ENCODE measurements at regions not wholly inside any gene's neighbourhood (a gene's known extent, or its start where the extent isn't known, plus 50 kb on each side); places are given as distances from the start of the nearest gene placed in this dataset.

DNA sequence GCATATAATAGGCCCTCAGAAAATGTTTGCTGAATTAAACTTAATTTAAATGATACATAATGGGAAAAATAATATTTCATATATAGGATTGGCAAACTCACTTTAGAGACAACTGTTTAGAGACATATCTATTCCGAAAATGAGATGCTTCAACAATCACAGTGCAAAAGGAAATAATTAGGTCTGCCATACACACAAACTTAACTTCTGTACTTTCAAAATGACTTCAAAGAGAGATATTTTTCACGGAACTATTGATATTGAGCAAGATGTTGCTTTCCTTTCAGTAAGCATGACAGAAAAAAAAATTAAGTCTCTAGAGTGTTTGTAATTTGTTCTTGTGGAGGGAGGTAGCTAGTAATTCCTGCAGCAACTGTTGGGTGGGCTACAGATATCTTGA is 769.5 kb downstream of the TUSC7 start:
- H3K4me1 Mint-ChIP-seq, result no peaks in the 10 kb centered on the region
- H3K36me3 Mint-ChIP-seq, result no peaks in the 10 kb centered on the region
- ChIA-PET CTCF (no interaction called here), POLR2A (no interaction called here)
- no peak overlapping the region for H3K4me3 Mint-ChIP-seq
- no peak overlapping the region for H3K27ac ChIP-seq (ENCODE audit: low read depth, low read length)
- no peaks in the 10 kb centered on the region for H3K27me3 ChIP-seq (ENCODE audit: insufficient read depth, low read length, poor library complexity, severe bottlenecking)
- no peaks in the 10 kb centered on the region for H3K36me3 ChIP-seq (ENCODE audit: insufficient read depth, low read length)
- H3K4me3 ChIP-seq (ENCODE audit: low read length), result no peak overlapping the region
- no peaks in the 10 kb centered on the region for H3K27me3 Mint-ChIP-seq
- DNase-seq, result no peak
- H3K9me3 ChIP-seq (ENCODE audit: low read length), result no peaks in the 10 kb centered on the region
- H3K4me1 ChIP-seq (ENCODE audit: insufficient read depth, low read length), result no peaks in the 10 kb centered on the region
- H3K27ac Mint-ChIP-seq, result no peak overlapping the region
- peaks cover 0 to 8% (median 2%) of the 10 kb centered on the region in 5 donors for H3K9me3 Mint-ChIP-seq

DNA sequence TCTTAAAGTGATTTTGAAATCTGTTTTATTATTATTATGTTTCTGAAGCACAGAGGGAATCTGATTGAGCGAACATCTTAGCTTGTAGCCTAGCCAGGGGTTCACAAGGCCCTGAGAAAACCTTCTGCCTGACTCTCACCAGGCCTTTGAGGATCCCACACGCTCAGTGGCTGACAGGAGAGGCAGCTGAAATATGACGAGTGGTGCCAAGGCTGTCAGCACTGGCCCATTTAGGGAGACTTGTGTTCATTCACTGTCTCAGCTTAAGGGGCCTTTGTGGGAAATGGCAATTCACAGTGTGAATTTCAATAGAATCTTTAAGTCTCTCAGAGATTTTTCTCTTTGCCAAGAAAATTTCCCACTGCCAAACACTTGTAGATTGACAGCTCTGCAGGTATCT is 770.9 kb downstream of the TUSC7 start:
- Histone ChIP-seq H3K4me1 (ENCODE audit: insufficient read depth, low read length) (no peaks in the 10 kb centered on the region), H3K36me3 (ENCODE audit: insufficient read depth, low read length) (no peaks in the 10 kb centered on the region), H3K9me3 (ENCODE audit: low read length) (no peaks in the 10 kb centered on the region), H3K4me3 (ENCODE audit: low read length) (no peak overlapping the region), H3K27me3 (ENCODE audit: insufficient read depth, low read length, poor library complexity, severe bottlenecking) (no peaks in the 10 kb centered on the region), H3K27ac (ENCODE audit: low read depth, low read length) (no peak overlapping the region)
- Mint-ChIP-seq H3K36me3 (no peaks in the 10 kb centered on the region), H3K27me3 (no peaks in the 10 kb centered on the region), H3K9me3 (peaks cover 0 to 8% (median 3%) of the 10 kb centered on the region in 5 donors), H3K4me3 (no peak overlapping the region), H3K4me1 (no peaks in the 10 kb centered on the region), H3K27ac (no peak overlapping the region)
- no peak for DNase-seq
- ChIA-PET POLR2A (no interaction called here), CTCF (no interaction called here)

DNA sequence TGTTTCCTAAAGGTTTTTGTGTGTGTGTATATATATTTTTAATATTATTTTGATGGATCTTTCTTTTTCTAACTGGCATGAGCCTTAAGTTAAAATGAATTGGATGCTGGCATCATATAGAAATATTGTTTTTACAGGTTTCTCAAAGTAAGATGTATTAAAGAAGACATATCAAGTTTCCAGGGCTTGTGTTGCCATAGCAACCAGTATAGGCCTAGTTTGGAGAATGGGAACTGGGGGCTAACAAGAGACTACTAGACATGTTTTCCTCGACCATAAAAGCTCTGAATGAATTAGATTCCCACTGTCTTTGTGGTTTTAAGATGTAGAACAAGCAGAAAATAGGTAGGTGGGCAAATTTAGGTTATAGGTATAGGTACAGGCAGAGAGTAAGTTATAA is 771.4 kb downstream of the TUSC7 start:
- no peaks in the 10 kb centered on the region for H3K36me3 ChIP-seq (ENCODE audit: insufficient read depth, low read length)
- peak overlapping the region in 1 of 8 donors; percentile 48 for H3K27ac Mint-ChIP-seq
- no peaks in the 10 kb centered on the region for H3K27me3 ChIP-seq (ENCODE audit: insufficient read depth, low read length, poor library complexity, severe bottlenecking)
- no peaks in the 10 kb centered on the region for H3K4me1 ChIP-seq (ENCODE audit: insufficient read depth, low read length)
- no peak overlapping the region for H3K4me3 Mint-ChIP-seq
- DNase-seq, result no peak
- no peaks in the 10 kb centered on the region for H3K27me3 Mint-ChIP-seq
- H3K36me3 Mint-ChIP-seq, result no peaks in the 10 kb centered on the region
- H3K9me3 Mint-ChIP-seq, result peaks cover 0 to 8% (median 1%) of the 10 kb centered on the region in 5 donors
- H3K4me3 ChIP-seq (ENCODE audit: low read length), result no peak overlapping the region
- POLR2A ChIA-PET, result no interaction called here
- no peaks in the 10 kb centered on the region for H3K9me3 ChIP-seq (ENCODE audit: low read length)
- H3K27ac ChIP-seq (ENCODE audit: low read depth, low read length), result no peak overlapping the region
- no peaks in the 10 kb centered on the region for H3K4me1 Mint-ChIP-seq
- CTCF ChIA-PET, result no interaction called here

DNA sequence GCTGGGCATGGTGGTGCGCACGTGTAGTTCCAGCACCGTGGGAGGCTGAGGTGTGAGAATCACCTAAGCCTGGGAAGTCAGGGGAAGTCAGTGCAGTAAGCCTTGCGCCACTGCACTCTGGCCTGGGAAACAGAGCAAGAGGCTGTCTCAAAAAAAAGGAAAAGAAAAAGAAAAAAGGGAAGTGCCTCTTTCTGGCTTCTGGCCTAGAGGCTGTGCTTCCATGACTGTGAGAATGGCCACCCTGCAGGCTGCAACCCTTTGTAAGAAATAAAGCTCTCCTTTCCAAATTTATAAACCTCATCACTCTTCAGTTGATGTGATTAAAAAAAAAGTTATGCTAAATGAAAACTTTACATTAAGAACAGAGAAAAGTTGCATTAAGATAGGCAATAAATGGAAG is 774.3 kb downstream of the TUSC7 start:
- H3K36me3 Mint-ChIP-seq, result no peaks in the 10 kb centered on the region
- no peaks in the 10 kb centered on the region for H3K9me3 ChIP-seq (ENCODE audit: low read length)
- H3K27ac ChIP-seq (ENCODE audit: low read depth, low read length), result no peak overlapping the region
- H3K4me3 Mint-ChIP-seq, result no peak overlapping the region
- no peaks in the 10 kb centered on the region for H3K4me1 Mint-ChIP-seq
- DNase-seq, result no peak
- no peaks in the 10 kb centered on the region for H3K27me3 ChIP-seq (ENCODE audit: insufficient read depth, low read length, poor library complexity, severe bottlenecking)
- ChIA-PET POLR2A (no interaction called here), CTCF (no interaction called here)
- H3K27ac Mint-ChIP-seq, result no peak overlapping the region
- H3K36me3 ChIP-seq (ENCODE audit: insufficient read depth, low read length), result no peaks in the 10 kb centered on the region
- peaks cover 1 to 8% (median 5%) of the 10 kb centered on the region in 5 donors for H3K9me3 Mint-ChIP-seq
- H3K27me3 Mint-ChIP-seq, result no peaks in the 10 kb centered on the region
- no peak overlapping the region for H3K4me3 ChIP-seq (ENCODE audit: low read length)
- no peaks in the 10 kb centered on the region for H3K4me1 ChIP-seq (ENCODE audit: insufficient read depth, low read length)

DNA sequence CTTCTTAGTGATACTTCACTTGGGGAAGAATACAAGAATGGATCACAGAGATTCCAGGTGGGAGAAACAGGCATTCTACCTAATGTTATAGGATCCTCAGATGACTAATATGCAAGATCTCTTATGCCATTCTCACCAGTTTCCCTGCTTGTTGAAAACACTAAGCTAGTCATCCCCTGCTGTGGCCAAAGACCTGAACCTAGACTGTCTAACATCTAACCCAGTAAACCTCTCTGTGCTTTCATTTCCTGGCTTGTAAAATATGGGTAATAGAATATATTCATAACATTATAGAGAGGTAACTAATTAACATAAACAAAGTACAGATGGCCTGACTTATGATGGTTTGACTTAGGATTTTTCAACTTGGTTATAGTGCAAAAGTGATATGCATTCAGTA is 776.3 kb downstream of the TUSC7 start:
- CTCF ChIA-PET, result no interaction called here
- POLR2A ChIA-PET, result no interaction called here
- no peaks in the 10 kb centered on the region for H3K36me3 Mint-ChIP-seq
- no peaks in the 10 kb centered on the region for H3K36me3 ChIP-seq (ENCODE audit: insufficient read depth, low read length)
- H3K9me3 ChIP-seq (ENCODE audit: low read length), result no peaks in the 10 kb centered on the region
- no peak overlapping the region for H3K27ac ChIP-seq (ENCODE audit: low read depth, low read length)
- no peak overlapping the region for H3K27ac Mint-ChIP-seq
- H3K4me3 Mint-ChIP-seq, result no peak overlapping the region
- H3K9me3 Mint-ChIP-seq, result peaks cover 1 to 10% (median 4%) of the 10 kb centered on the region in 5 donors
- no peaks in the 10 kb centered on the region for H3K27me3 Mint-ChIP-seq
- H3K4me1 ChIP-seq (ENCODE audit: insufficient read depth, low read length), result no peaks in the 10 kb centered on the region
- DNase-seq, result no peak
- H3K4me3 ChIP-seq (ENCODE audit: low read length), result no peak overlapping the region
- H3K27me3 ChIP-seq (ENCODE audit: insufficient read depth, low read length, poor library complexity, severe bottlenecking), result no peaks in the 10 kb centered on the region
- no peaks in the 10 kb centered on the region for H3K4me1 Mint-ChIP-seq

DNA sequence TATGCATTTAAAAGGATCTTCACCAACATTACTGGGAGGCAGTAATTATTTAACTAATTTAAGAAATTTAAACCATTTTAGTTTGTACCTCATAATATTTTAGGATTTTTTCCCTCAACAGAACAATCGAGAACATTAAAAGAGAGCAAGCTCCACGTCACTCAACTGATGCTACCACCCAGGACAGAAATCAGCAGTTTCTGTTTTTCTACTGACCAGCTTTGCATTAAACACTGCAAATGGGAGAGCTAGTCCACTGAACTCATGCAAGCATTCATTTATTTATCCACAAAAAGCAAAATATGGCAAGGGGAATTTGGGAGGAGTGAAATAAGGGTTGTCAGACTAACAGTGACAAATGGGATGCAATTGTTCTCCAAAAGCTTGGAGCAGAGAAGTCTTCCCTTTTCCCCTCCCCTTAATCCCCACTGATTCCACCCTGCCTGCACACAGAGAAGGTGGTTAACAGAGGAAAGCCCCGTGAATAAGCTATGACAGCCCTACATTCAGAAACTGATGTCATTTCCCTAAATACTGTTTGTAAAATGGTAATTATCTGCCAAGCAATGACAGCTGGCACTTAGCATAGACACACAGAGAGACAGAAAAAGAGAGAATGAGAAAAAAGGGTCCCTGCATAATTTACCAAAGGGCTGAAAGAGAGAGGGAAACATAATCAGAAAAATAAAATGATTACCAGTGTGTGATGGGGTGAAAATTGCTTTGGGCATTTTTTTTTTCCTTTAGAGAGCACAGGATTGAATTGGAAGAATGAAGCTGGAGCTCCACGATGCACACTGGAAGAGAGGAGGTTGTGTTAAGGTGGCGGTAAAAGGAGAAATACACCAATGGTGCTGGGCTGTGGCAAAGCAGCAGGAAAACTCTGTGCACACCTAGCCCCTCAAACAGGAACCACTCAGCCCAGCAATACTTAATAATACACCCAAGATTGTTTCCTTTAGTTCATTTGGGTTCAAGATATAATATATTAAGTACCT is 777.4 kb downstream of the TUSC7 start:
- Histone ChIP-seq H3K4me3 (ENCODE audit: low read length) (no peak overlapping the region), H3K27me3 (ENCODE audit: insufficient read depth, low read length, poor library complexity, severe bottlenecking) (no peaks in the 10 kb centered on the region), H3K27ac (ENCODE audit: low read depth, low read length) (no peak overlapping the region), H3K36me3 (ENCODE audit: insufficient read depth, low read length) (no peaks in the 10 kb centered on the region), H3K9me3 (ENCODE audit: low read length) (no peaks in the 10 kb centered on the region), H3K4me1 (ENCODE audit: insufficient read depth, low read length) (no peaks in the 10 kb centered on the region)
- DNase-seq, result no peak
- CTCF ChIA-PET, result no interaction called here
- H3K9me3 Mint-ChIP-seq, result peaks cover 2 to 10% (median 4%) of the 10 kb centered on the region in 5 donors
- no peak overlapping the region for H3K4me3 Mint-ChIP-seq
- POLR2A ChIA-PET, result no interaction called here
- no peaks in the 10 kb centered on the region for H3K27me3 Mint-ChIP-seq
- no peaks in the 10 kb centered on the region for H3K4me1 Mint-ChIP-seq
- H3K36me3 Mint-ChIP-seq, result no peaks in the 10 kb centered on the region
- H3K27ac Mint-ChIP-seq, result no peak overlapping the region

DNA sequence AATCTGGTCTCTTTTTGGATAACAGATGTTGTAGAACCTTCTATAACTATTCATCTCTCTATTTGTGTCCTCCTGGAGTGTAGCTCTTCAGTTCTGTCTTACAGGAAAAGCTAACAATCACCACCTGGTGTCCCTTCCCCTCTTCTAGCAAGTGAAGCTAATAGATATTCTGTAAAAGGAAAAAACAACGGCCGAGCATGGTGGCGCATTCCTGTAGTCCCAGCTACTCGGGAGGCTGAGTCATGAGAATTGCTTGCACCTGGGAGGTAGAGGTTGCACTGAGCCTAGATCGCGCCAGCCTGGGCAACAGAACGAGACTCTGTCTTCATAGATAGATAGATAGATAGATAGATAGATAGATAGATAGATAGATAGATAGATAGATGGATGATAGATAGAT is 779.4 kb downstream of the TUSC7 start:
- Mint-ChIP-seq H3K36me3 (no peaks in the 10 kb centered on the region), H3K9me3 (peaks cover 2 to 10% (median 4%) of the 10 kb centered on the region in 5 donors), H3K27ac (no peak overlapping the region), H3K4me1 (no peaks in the 10 kb centered on the region), H3K4me3 (no peak overlapping the region), H3K27me3 (no peaks in the 10 kb centered on the region)
- ChIA-PET CTCF (no interaction called here), POLR2A (no interaction called here)
- Histone ChIP-seq H3K36me3 (ENCODE audit: insufficient read depth, low read length) (no peaks in the 10 kb centered on the region), H3K4me3 (ENCODE audit: low read length) (no peak overlapping the region), H3K27ac (ENCODE audit: low read depth, low read length) (no peak overlapping the region), H3K4me1 (ENCODE audit: insufficient read depth, low read length) (no peaks in the 10 kb centered on the region), H3K9me3 (ENCODE audit: low read length) (no peaks in the 10 kb centered on the region), H3K27me3 (ENCODE audit: insufficient read depth, low read length, poor library complexity, severe bottlenecking) (no peaks in the 10 kb centered on the region)
- no peak for DNase-seq

DNA sequence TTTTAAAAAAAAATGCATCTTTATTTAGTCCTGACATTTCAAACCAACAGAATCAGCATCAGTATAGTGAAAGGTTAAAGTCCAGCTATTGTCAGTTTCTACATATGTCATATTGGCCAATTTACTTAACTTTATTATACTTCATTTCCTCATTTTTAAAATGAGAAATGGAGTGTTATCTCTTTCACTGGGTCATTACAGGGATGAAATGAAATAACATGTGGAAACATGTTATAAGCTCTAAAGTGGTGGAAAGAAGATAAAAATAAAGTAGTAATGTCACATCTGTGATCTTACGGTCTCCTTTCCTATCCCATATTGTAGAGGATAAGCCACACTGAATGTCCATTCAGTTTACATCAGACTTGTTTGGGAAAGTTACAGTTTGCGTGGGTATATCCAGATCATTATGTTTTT is 780.1 kb downstream of the TUSC7 start:
- ChIA-PET CTCF (no interaction called here), POLR2A (no interaction called here)
- no peak overlapping the region for H3K4me3 ChIP-seq (ENCODE audit: low read length)
- DNase-seq, result no peak
- no peaks in the 10 kb centered on the region for H3K4me1 ChIP-seq (ENCODE audit: insufficient read depth, low read length)
- H3K27me3 Mint-ChIP-seq, result no peaks in the 10 kb centered on the region
- H3K27ac Mint-ChIP-seq, result no peak overlapping the region
- no peaks in the 10 kb centered on the region for H3K36me3 Mint-ChIP-seq
- H3K9me3 ChIP-seq (ENCODE audit: low read length), result no peaks in the 10 kb centered on the region
- no peak overlapping the region for H3K4me3 Mint-ChIP-seq
- no peaks in the 10 kb centered on the region for H3K27me3 ChIP-seq (ENCODE audit: insufficient read depth, low read length, poor library complexity, severe bottlenecking)
- H3K27ac ChIP-seq (ENCODE audit: low read depth, low read length), result no peak overlapping the region
- peaks cover 1 to 10% (median 4%) of the 10 kb centered on the region in 5 donors for H3K9me3 Mint-ChIP-seq
- H3K36me3 ChIP-seq (ENCODE audit: insufficient read depth, low read length), result no peaks in the 10 kb centered on the region
- no peaks in the 10 kb centered on the region for H3K4me1 Mint-ChIP-seq

Data from CD8-positive, alpha-beta memory T cell (primary cell).